GM12874 (cell line): ENCODE measurements at regions not wholly inside any gene's neighbourhood (a gene's known extent, or its start where the extent isn't known, plus 50 kb on each side); places are given as distances from the start of the nearest gene placed in this dataset.

Experiments
- CTCF ChIP-seq: IDR thresholded peaks from 2 replicates; pipeline ENCODE4 v1.5.1; 2011; ENCODE audit warnings: low read depth, mild to moderate bottlenecking, control low read depth, low read length, moderate library complexity; ENCODE audit not compliant: insufficient read depth

GRCh38 chr6:130557481-130558112, 191.8 kb downstream of the TMEM200A start:
- no peak for TF ChIP-seq CTCF

- no peak for TF ChIP-seq CTCF
Measured at GRCh38 chr6:130558131-130558530, 192.3 kb downstream of the TMEM200A start.

GRCh38 chr6:130559166-130559565, 193.3 kb downstream of the TMEM200A start:
- TF ChIP-seq CTCF, result no peak

GRCh38 chr6:130560231-130560630, 194.4 kb downstream of the TMEM200A start:
- no peak for TF ChIP-seq CTCF

GRCh38 chr6:130565696-130566095, 199.9 kb downstream of the TMEM200A start:
- TF ChIP-seq CTCF, result no peak

GRCh38 chr6:130574146-130574545, 208.3 kb downstream of the TMEM200A start:
- no peak for TF ChIP-seq CTCF

- no peak for TF ChIP-seq CTCF
Measured at GRCh38 chr6:130575557-130575956, 209.7 kb downstream of the TMEM200A start.

GRCh38 chr6:130575971-130576370, 210.2 kb downstream of the TMEM200A start:
- no peak for TF ChIP-seq CTCF
